CD1c-positive myeloid dendritic cell (primary cell): ENCODE measurements at regions not wholly inside any gene's neighbourhood (a gene's known extent, or its start where the extent isn't known, plus 50 kb on each side); places are given as distances from the start of the nearest gene placed in this dataset.

Experiments
- DNase-seq: peaks from one replicate; pipeline ENCODE4 v3.0.0-alpha.2; 2016; ENCODE audit errors: extremely low spot score

GRCh38 chr20:22791396-22791795 is 207.0 kb upstream of the FOXA2 start:
- no peak for DNase-seq

GRCh38 chr20:22791877-22792525 is 207.6 kb upstream of the FOXA2 start:
- no peak for DNase-seq

GRCh38 chr20:22794200-22794599 is 209.8 kb upstream of the FOXA2 start:
- DNase-seq: no peak

GRCh38 chr20:22795433-22795832 is 211.1 kb upstream of the FOXA2 start:
- DNase-seq: no peak

- DNase-seq: no peak
Measured at GRCh38 chr20:22795871-22796270, 211.5 kb upstream of the FOXA2 start.

- no peak for DNase-seq
Measured at GRCh38 chr20:22796469-22797077, 212.2 kb upstream of the FOXA2 start.

GRCh38 chr20:22797103-22797502 is 212.7 kb upstream of the FOXA2 start:
- no peak for DNase-seq

- DNase-seq: no peak
Measured at GRCh38 chr20:22799687-22800086, 215.3 kb upstream of the FOXA2 start.

- DNase-seq: no peak
Measured at GRCh38 chr20:22800129-22800528, 215.8 kb upstream of the FOXA2 start.

- DNase-seq: no peak
Measured at GRCh38 chr20:22801528-22801927, 217.2 kb upstream of the FOXA2 start.

GRCh38 chr20:22802296-22802695 is 217.9 kb upstream of the FOXA2 start:
- no peak for DNase-seq

- no peak for DNase-seq
Measured at GRCh38 chr20:22805219-22805618, 220.8 kb upstream of the FOXA2 start.

- DNase-seq: no peak
Measured at GRCh38 chr20:22805996-22806395, 221.6 kb upstream of the FOXA2 start.

GRCh38 chr20:22807045-22807444 is 222.7 kb upstream of the FOXA2 start:
- no peak for DNase-seq

- no peak for DNase-seq
Measured at GRCh38 chr20:22807646-22808244, 223.4 kb upstream of the FOXA2 start.

- DNase-seq: no peak
Measured at GRCh38 chr20:22808628-22809027, 224.3 kb upstream of the FOXA2 start.

GRCh38 chr20:22810030-22810429 is 225.1 kb upstream of the SSTR4 start:
- DNase-seq: no peak

- DNase-seq: no peak
Measured at GRCh38 chr20:22810626-22811569, 224.2 kb upstream of the SSTR4 start.

- no peak for DNase-seq
Measured at GRCh38 chr20:22814471-22815205, 220.5 kb upstream of the SSTR4 start.

GRCh38 chr20:22815206-22815551 is 219.9 kb upstream of the SSTR4 start:
- DNase-seq: no peak

- no peak for DNase-seq
Measured at GRCh38 chr20:22815603-22816315, 219.4 kb upstream of the SSTR4 start.
